ENCODE measurements at regions not wholly inside any gene's neighbourhood (a gene's known extent, or its start where the extent isn't known, plus 50 kb on each side); places are given as distances from the start of the nearest gene placed in this dataset.

GRCh38 chr18:60888071-60888624, 445.1 kb upstream of the CDH20 start:
- no CpG with 5 or more reads among the region's 6 CpGs for WGBS (ENCODE audit: insufficient coverage)
- Histone ChIP-seq H3K4me1 (ENCODE audit: control insufficient read depth in 1 of 2, insufficient read depth in 2 of 2, low read length in 2 of 2) (no peaks in the 10 kb centered on the region), H3K27me3 (ENCODE audit: control insufficient read depth in 2 of 2, insufficient read depth in 2 of 2, low read length in 2 of 2) (no peaks in the 10 kb centered on the region), H3K9me3 (replicated peaks in 1 of 2; ENCODE audit: control insufficient read depth in 1 of 2, insufficient read depth in 1 of 2, low read length in 2 of 2) (peaks cover 0 to 3% of the 10 kb centered on the region in 2 donors), H2AFZ (ENCODE audit: insufficient read depth, low read depth, low read length, poor library complexity, severe bottlenecking) (no peak overlapping the region), H3K4me3 (replicated peaks in 1 of 3; ENCODE audit: low read depth in 2 of 3, low read length in 3 of 3) (no peak overlapping the region), H3K79me2 (ENCODE audit: insufficient read depth, low read length) (no peaks in the 10 kb centered on the region), H3K9ac (ENCODE audit: insufficient read depth, low read length, poor library complexity, severe bottlenecking) (no peak overlapping the region), H3K27ac (ENCODE audit: low read depth in 1 of 2, low read length in 2 of 2) (no peak overlapping the region), H4K20me1 (ENCODE audit: insufficient read depth, low read length) (no peaks in the 10 kb centered on the region), H3K4me2 (replicated peaks; ENCODE audit: extremely low read depth, low read length, poor library complexity, severe bottlenecking) (no peak overlapping the region), H3K36me3 (replicated peaks in 1 of 2; ENCODE audit: control insufficient read depth in 1 of 2, insufficient read depth in 2 of 2, low read length in 2 of 2) (no peaks in the 10 kb centered on the region)
- H3K4me1 Mint-ChIP-seq, result no peaks in the 10 kb centered on the region
- DNase-seq, result no peak
- H3K36me3 Mint-ChIP-seq, result no peaks in the 10 kb centered on the region
- H3K9me3 Mint-ChIP-seq, result peaks cover 0 to 8% (median 3%) of the 10 kb centered on the region in 7 donors
- intact Hi-C loops (cut with micrococcal nuclease), result no loop called here
- no peak overlapping the region for H3K4me3 Mint-ChIP-seq
- peaks cover 0 to 4% (median 0%) of the 10 kb centered on the region in 3 donors for H3K27me3 Mint-ChIP-seq (ENCODE audit: low read depth in 3 of 3)
- TF ChIP-seq, protein P1, sequence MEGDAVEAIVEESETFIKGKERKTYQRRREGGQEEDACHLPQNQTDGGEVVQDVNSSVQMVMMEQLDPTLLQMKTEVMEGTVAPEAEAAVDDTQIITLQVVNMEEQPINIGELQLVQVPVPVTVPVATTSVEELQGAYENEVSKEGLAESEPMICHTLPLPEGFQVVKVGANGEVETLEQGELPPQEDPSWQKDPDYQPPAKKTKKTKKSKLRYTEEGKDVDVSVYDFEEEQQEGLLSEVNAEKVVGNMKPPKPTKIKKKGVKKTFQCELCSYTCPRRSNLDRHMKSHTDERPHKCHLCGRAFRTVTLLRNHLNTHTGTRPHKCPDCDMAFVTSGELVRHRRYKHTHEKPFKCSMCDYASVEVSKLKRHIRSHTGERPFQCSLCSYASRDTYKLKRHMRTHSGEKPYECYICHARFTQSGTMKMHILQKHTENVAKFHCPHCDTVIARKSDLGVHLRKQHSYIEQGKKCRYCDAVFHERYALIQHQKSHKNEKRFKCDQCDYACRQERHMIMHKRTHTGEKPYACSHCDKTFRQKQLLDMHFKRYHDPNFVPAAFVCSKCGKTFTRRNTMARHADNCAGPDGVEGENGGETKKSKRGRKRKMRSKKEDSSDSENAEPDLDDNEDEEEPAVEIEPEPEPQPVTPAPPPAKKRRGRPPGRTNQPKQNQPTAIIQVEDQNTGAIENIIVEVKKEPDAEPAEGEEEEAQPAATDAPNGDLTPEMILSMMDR (IDR thresholded peaks at IDR 0.05), result no peak
- H3K27ac Mint-ChIP-seq, result no peak overlapping the region

- H3K36me3 Mint-ChIP-seq, result no peaks in the 10 kb centered on the region
- H3K27ac ChIP-seq (ENCODE audit: low read depth in 1 of 2, low read length in 2 of 2), result no peak overlapping the region
- no peak overlapping the region for H3K4me3 ChIP-seq (replicated peaks in 1 of 3; ENCODE audit: low read depth in 2 of 3, low read length in 3 of 3)
Measured at GRCh38 chr18:60889442-60889841, 443.8 kb upstream of the CDH20 start.

More at GRCh38 chr18:60889442-60889841, 443.8 kb upstream of the CDH20 start:
- no peak overlapping the region for H3K4me2 ChIP-seq (replicated peaks; ENCODE audit: extremely low read depth, low read length, poor library complexity, severe bottlenecking)
- H3K9me3 ChIP-seq (replicated peaks in 1 of 2; ENCODE audit: control insufficient read depth in 1 of 2, insufficient read depth in 1 of 2, low read length in 2 of 2), result peaks cover 0 to 3% of the 10 kb centered on the region in 2 donors
- intact Hi-C loops (cut with micrococcal nuclease), result no loop called here
- no peaks in the 10 kb centered on the region for H3K36me3 ChIP-seq (replicated peaks in 1 of 2; ENCODE audit: control insufficient read depth in 1 of 2, insufficient read depth in 2 of 2, low read length in 2 of 2)
- Mint-ChIP-seq H3K4me3 (no peak overlapping the region), H3K9me3 (peaks cover 0 to 8% (median 3%) of the 10 kb centered on the region in 7 donors), H3K4me1 (no peaks in the 10 kb centered on the region), H3K27ac (no peak overlapping the region), H3K27me3 (ENCODE audit: low read depth in 3 of 3) (peaks cover 0 to 1% (median 0%) of the 10 kb centered on the region in 3 donors)
- no peak for DNase-seq
- no peaks in the 10 kb centered on the region for H4K20me1 ChIP-seq (ENCODE audit: insufficient read depth, low read length)
- TF ChIP-seq, protein P1 (IDR thresholded peaks at IDR 0.05), result no peak
- H3K4me1 ChIP-seq (ENCODE audit: control insufficient read depth in 1 of 2, insufficient read depth in 2 of 2, low read length in 2 of 2), result no peaks in the 10 kb centered on the region
- H3K79me2 ChIP-seq (ENCODE audit: insufficient read depth, low read length), result no peaks in the 10 kb centered on the region
- H3K9ac ChIP-seq (ENCODE audit: insufficient read depth, low read length, poor library complexity, severe bottlenecking), result no peak overlapping the region
- no peak overlapping the region for H2AFZ ChIP-seq (ENCODE audit: insufficient read depth, low read depth, low read length, poor library complexity, severe bottlenecking)
- H3K27me3 ChIP-seq (ENCODE audit: control insufficient read depth in 2 of 2, insufficient read depth in 2 of 2, low read length in 2 of 2), result no peaks in the 10 kb centered on the region
- no CpG with 5 or more reads among the region's 2 CpGs for WGBS (ENCODE audit: insufficient coverage)
